Endothelial cell of umbilical vein (primary cell): ENCODE measurements at regions not wholly inside any gene's neighbourhood (a gene's known extent, or its start where the extent isn't known, plus 50 kb on each side); places are given as distances from the start of the nearest gene placed in this dataset.
"Not testable (repeated sequence)": the region's sequence is repeated elsewhere in the genome, so short reads cannot be mapped to it uniquely, and the experiment has no call there.

Experiments used
- BruUV-seq: library from RNA; stranded (reverse); fragments of 400-500 nt; replicated peaks from 2 replicates; lab custom pipeline; 2021; lab: Mats Ljungman, UMichigan
- CTCF ChIA-PET: fragments of 300-600, 350-600 bp; sonication (Branson Sonifier 250); formaldehyde crosslinking; loops from one replicate; lab custom pipeline; 2021; ENCODE audit warnings: antibody characterized with exemption, inconsistent platforms; lab: Charles Lee
- POLR2A ChIA-PET: fragments of 300-600, 350-600 bp; sonication (Branson Sonifier 250); formaldehyde crosslinking; loops from one replicate; lab custom pipeline; 2021; ENCODE audit warnings: antibody characterized with exemption, inconsistent platforms; lab: Charles Lee
- DNase-seq: peaks from one replicate; pipeline ENCODE4 v3.0.0-alpha.2; 2011; ENCODE audit warnings: low read depth, low spot score
- FAIRE-seq: peaks from 2 replicates; lab custom pipeline; 2011; peaks lifted over from hg19 to GRCh38; lab: Jason Lieb, UNC
- H2AFZ ChIP-seq: 2 replicates; pipeline ENCODE4 v1.6.0; 2012; ENCODE audit warnings: low read depth, low read length, control low read depth, inconsistent platforms
- H3K27ac ChIP-seq: 2 replicates; pipeline ENCODE4 v1.5.1; 2011; ENCODE audit warnings: low read depth, mild to moderate bottlenecking, control low read depth, low read length, moderate library complexity; ENCODE audit not compliant: insufficient read depth
- H3K27me3 ChIP-seq, 2 experiments: 2 replicates each; pipeline versions ENCODE4 v1.6.0 to v1.6.1; 2011; ENCODE audit warnings: low read length in 2 of 2, mixed read lengths in 1 of 2; ENCODE audit not compliant: control insufficient read depth in 2 of 2, insufficient read depth in 2 of 2
- H3K36me3 ChIP-seq, 2 experiments: 2 replicates in 1 of 2; 3 replicates in 1 of 2; pipeline ENCODE4 v1.5.1; 2011; ENCODE audit warnings: low read length in 2 of 2, mild to moderate bottlenecking in 1 of 2, moderate library complexity in 1 of 2; ENCODE audit not compliant: control insufficient read depth in 2 of 2, insufficient read depth in 2 of 2; ENCODE audit errors: extremely low read depth in 1 of 2
- H3K4me1 ChIP-seq: 3 replicates; pipeline ENCODE4 v1.5.1; 2011; ENCODE audit warnings: mild to moderate bottlenecking, low read length; ENCODE audit not compliant: control insufficient read depth, insufficient read depth; ENCODE audit errors: extremely low read depth
- H3K4me2 ChIP-seq: 2 replicates; pipeline ENCODE4 v1.6.1; 2011; ENCODE audit warnings: low read length, control low read depth, mixed read lengths; ENCODE audit not compliant: insufficient read depth
- H3K4me3 ChIP-seq, 3 experiments: fragments of 200-600 bp in 1 of 3; sonication (generic), shearing (Covaris generic) in 1 of 3; replicated peaks in 1 of 3; 2 replicates each; pipeline ENCODE4 v1.5.1; 2011 to 2016; ENCODE audit warnings: control low read depth in 3 of 3, low read length in 3 of 3, mild to moderate bottlenecking in 2 of 3, inconsistent platforms in 1 of 3, low read depth in 1 of 3, moderate library complexity in 1 of 3; ENCODE audit not compliant: insufficient read depth in 1 of 3
- H3K79me2 ChIP-seq: 2 replicates; pipeline ENCODE4 v1.6.0; 2012; ENCODE audit warnings: low read length, inconsistent platforms; ENCODE audit not compliant: control insufficient read depth, insufficient read depth
- H3K9ac ChIP-seq: replicated peaks from 2 replicates; pipeline ENCODE3; 2011; ENCODE audit warnings: low read length, control low read depth; ENCODE audit not compliant: insufficient read depth; ENCODE audit errors: extremely low read depth
- H3K9me1 ChIP-seq: replicated peaks from 3 replicates; pipeline ENCODE4 v1.6.0; 2011; ENCODE audit warnings: mild to moderate bottlenecking, low read length; ENCODE audit not compliant: control insufficient read depth, insufficient read depth; ENCODE audit errors: extremely low read depth
- H3K9me3 ChIP-seq: replicated peaks from 2 replicates; pipeline ENCODE4 v1.5.1; 2012; ENCODE audit warnings: low read length, inconsistent platforms; ENCODE audit not compliant: control insufficient read depth, insufficient read depth
- H4K20me1 ChIP-seq: replicated peaks from 2 replicates; pipeline ENCODE3; 2011; ENCODE audit warnings: mild to moderate bottlenecking, low read length; ENCODE audit not compliant: control insufficient read depth, insufficient read depth; ENCODE audit errors: extremely low read depth
- EZH2 ChIP-seq: IDR thresholded peaks from 2 replicates; pipeline ENCODE4 v1.6.1; 2012; ENCODE audit warnings: borderline replicate concordance, low read depth, mild to moderate bottlenecking, moderate library complexity, low read length, inconsistent platforms; ENCODE audit not compliant: severe bottlenecking
- FOS ChIP-seq: IDR thresholded peaks from 2 replicates; pipeline ENCODE4 v1.6.1; 2011; ENCODE audit warnings: mild to moderate bottlenecking, low read length, moderate library complexity, borderline replicate concordance; ENCODE audit not compliant: insufficient read depth
- GATA2 ChIP-seq: IDR thresholded peaks from 2 replicates; pipeline ENCODE4 v1.7.0; 2011; ENCODE audit warnings: low read depth, mild to moderate bottlenecking, moderate library complexity, mixed read lengths, low read length; ENCODE audit not compliant: insufficient read length, insufficient read depth
- JUN ChIP-seq: IDR thresholded peaks from 2 replicates; pipeline ENCODE4 v1.6.1; 2011; ENCODE audit warnings: borderline replicate concordance, low read depth; ENCODE audit not compliant: insufficient read length, insufficient read depth
- MYC ChIP-seq: IDR thresholded peaks from one replicate; pipeline ENCODE4 v1.6.1; 2011; ENCODE audit warnings: mild to moderate bottlenecking, low read depth, low read length
- POLR2A ChIP-seq: IDR thresholded peaks from 2 replicates; pipeline ENCODE4 v1.6.1; 2012; ENCODE audit warnings: low read depth, mild to moderate bottlenecking, control low read depth, low read length
- POLR2AphosphoS5 ChIP-seq: IDR thresholded peaks from 2 replicates; pipeline ENCODE4 v1.6.1; 2012; ENCODE audit warnings: low read depth, mild to moderate bottlenecking, control low read depth, low read length, moderate library complexity; ENCODE audit not compliant: insufficient read depth
- dilution Hi-C: fragments of 300-500 bp; cut with MboI; formaldehyde crosslinking; loops from one replicate; pipeline ENCODE4 v1.15.0; 2019; ENCODE audit warnings: low sequenced_read_pairs; ENCODE audit not compliant: extremely low pct_ligation_motif_present
- intact Hi-C: fragments of 100-400 bp; cut with micrococcal nuclease; formaldehyde crosslinking; loops from one replicate; pipeline ENCODE4 v1.10.0; 2022
- TF ChIP-seq, protein P1 (sequence below): IDR thresholded peaks from 2 replicates; pipeline ENCODE4 v1.6.1; 2011; ENCODE audit not compliant: insufficient read depth, insufficient read length
- TF ChIP-seq, protein P2 (sequence below), 2 donors: IDR thresholded peaks; 1 replicate in 1 of 2; 2 replicates in 1 of 2; pipeline ENCODE4 v1.5.1; 2011; ENCODE audit warnings: low read length in 2 of 2, mild to moderate bottlenecking in 2 of 2, moderate library complexity in 2 of 2, control low read depth in 1 of 2, inconsistent platforms in 1 of 2, low read depth in 1 of 2; ENCODE audit not compliant: insufficient read depth in 1 of 2; ENCODE audit errors: extremely low read depth in 1 of 2

DNA sequence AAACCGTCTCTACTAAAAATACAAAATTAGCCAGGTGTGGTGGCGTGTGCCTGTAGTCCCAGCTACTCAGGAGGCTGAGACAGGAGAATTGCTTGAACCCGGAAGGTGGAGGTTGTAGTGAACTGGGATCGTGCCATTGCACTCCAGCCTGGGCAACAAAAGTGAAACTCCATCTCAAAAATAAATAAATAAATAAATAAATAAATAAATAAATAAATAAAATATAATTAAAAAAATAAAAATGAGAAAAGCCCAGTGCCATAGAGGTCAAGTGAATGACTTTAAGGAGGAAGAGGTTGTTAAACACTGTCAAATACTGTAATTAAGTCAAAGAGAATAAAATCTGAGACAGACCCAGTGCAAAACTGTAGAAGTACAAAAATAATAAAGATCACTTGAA is 247.0 kb downstream of the FAM133A start:
- CTCF ChIA-PET, intact Hi-C loops, H3K27ac ChIP-seq, dilution Hi-C loops, H3K79me2 ChIP-seq, H3K4me3 ChIP-seq, H3K4me1 ChIP-seq, H3K36me3 ChIP-seq, H3K9ac ChIP-seq, H4K20me1 ChIP-seq, H3K9me3 ChIP-seq, BruUV-seq, DNase-seq, POLR2A ChIA-PET, FAIRE-seq, H2AFZ ChIP-seq, H3K27me3 ChIP-seq, H3K4me2 ChIP-seq, H3K9me1 ChIP-seq: not testable (repeated sequence)

DNA sequence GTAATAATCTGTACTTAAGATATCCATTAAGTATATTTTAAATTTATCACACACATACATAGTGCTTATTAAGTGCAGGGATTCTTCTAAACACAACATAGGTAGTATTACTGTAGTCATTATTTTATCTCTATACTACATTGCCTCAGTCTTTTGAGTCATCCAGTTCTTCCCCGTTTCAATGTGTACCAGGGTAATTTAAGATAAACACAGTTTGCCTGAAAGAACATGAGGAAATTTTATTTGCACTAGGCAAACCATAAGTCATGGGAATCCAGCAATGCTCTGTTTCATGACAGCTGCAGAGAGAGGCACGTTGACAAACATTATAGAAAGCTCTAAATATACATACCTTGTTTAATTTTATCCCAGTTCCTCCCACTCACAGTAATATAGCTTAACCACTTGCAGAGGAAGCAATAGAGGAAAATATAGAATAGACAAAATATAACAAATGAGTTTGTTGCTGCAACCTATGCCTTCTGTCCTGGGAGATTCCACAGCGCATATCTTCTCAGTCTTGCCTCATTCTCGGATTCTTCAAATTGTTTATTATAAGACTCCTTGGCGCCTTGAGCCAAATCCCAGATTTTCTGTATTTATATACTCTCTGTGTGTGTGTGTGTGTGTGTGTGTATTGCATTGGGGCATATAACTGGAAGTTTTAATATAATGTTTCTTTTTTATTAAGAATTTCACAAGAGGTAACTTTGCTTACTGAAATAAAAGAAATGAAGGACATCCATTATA is 258.6 kb downstream of the FAM133A start:
- H2AFZ ChIP-seq, result no peak overlapping the region
- no peaks in the 10 kb centered on the region for H3K79me2 ChIP-seq
- H3K27me3 ChIP-seq, result no peaks in the 10 kb centered on the region
- TF ChIP-seq EZH2, result no peak
- TF ChIP-seq MYC, result no peak
- no peak for TF ChIP-seq POLR2A
- no peak for TF ChIP-seq FOS
- TF ChIP-seq, protein P1, sequence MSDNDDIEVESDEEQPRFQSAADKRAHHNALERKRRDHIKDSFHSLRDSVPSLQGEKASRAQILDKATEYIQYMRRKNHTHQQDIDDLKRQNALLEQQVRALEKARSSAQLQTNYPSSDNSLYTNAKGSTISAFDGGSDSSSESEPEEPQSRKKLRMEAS, result no peak
- TF ChIP-seq, protein P2, sequence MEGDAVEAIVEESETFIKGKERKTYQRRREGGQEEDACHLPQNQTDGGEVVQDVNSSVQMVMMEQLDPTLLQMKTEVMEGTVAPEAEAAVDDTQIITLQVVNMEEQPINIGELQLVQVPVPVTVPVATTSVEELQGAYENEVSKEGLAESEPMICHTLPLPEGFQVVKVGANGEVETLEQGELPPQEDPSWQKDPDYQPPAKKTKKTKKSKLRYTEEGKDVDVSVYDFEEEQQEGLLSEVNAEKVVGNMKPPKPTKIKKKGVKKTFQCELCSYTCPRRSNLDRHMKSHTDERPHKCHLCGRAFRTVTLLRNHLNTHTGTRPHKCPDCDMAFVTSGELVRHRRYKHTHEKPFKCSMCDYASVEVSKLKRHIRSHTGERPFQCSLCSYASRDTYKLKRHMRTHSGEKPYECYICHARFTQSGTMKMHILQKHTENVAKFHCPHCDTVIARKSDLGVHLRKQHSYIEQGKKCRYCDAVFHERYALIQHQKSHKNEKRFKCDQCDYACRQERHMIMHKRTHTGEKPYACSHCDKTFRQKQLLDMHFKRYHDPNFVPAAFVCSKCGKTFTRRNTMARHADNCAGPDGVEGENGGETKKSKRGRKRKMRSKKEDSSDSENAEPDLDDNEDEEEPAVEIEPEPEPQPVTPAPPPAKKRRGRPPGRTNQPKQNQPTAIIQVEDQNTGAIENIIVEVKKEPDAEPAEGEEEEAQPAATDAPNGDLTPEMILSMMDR (IDR thresholded peaks at IDR 0.05; ENCODE audit: extremely low read depth in 1 of 2, insufficient read depth in 1 of 2, low read depth in 1 of 2, low read length in 2 of 2), result no peak
- no peak for TF ChIP-seq POLR2AphosphoS5
- no peak for TF ChIP-seq GATA2
- TF ChIP-seq JUN, result no peak
- ChIA-PET CTCF (no interaction called here), POLR2A (no interaction called here)
- intact Hi-C loops (no loop called here), dilution Hi-C loops (no loop called here)
- FAIRE-seq, result no peak
- no peak overlapping the region for H3K4me3 ChIP-seq
- no peak overlapping the region for H3K27ac ChIP-seq
- no peak overlapping the region for H3K4me2 ChIP-seq
- H3K9me1 ChIP-seq, result no peaks in the 10 kb centered on the region
- H3K9me3 ChIP-seq, result no peaks in the 10 kb centered on the region
- H3K4me1 ChIP-seq, result no peaks in the 10 kb centered on the region
- no peak for DNase-seq
- no peaks in the 10 kb centered on the region for H3K36me3 ChIP-seq
- BruUV-seq, result no TSS peak
- no peaks in the 10 kb centered on the region for H4K20me1 ChIP-seq
- H3K9ac ChIP-seq, result no peak overlapping the region
